ENCODE measurements at regions not wholly inside any gene's neighbourhood (a gene's known extent, or its start where the extent isn't known, plus 50 kb on each side); places are given as distances from the start of the nearest gene placed in this dataset.

GRCh38 chr4:62133101-62133897, 933.2 kb downstream of the ADGRL3 start:
- ChIA-PET POLR2A (ENCODE audit: unreplicated experiment) (no interaction called here), CTCF (no interaction called here)
- no peak overlapping the region for H3K9ac ChIP-seq (ENCODE audit: low read depth, low read length)
- no peaks in the 10 kb centered on the region for H3K9me1 ChIP-seq (ENCODE audit: insufficient read depth, low read length)
- no peak overlapping the region for H2BK5ac ChIP-seq (ENCODE audit: low read depth, low read length, poor library complexity, severe bottlenecking)
- no peak overlapping the region for H4K5ac ChIP-seq (ENCODE audit: low read depth, low read length)
- no peak overlapping the region for H2AFZ ChIP-seq (replicated peaks; ENCODE audit: low read length, poor library complexity)
- H3K23ac ChIP-seq (ENCODE audit: low read depth, low read length): no peak overlapping the region
- DNase-seq (no peak), ATAC-seq (ENCODE audit: low read depth) (no peak)
- no peak overlapping the region for H3K18ac ChIP-seq (ENCODE audit: low read depth, low read length)
- dilution Hi-C loops (cut with HindIII; ENCODE audit: low sequenced_read_pairs, unreplicated experiment): no loop called here
- no peak overlapping the region for H2AK5ac ChIP-seq (ENCODE audit: low read depth, low read length)
- H3K4me3 ChIP-seq (ENCODE audit: insufficient read depth, low read depth, low read length): no peak overlapping the region
- H3K4me2 ChIP-seq (ENCODE audit: low read depth, low read length): no peak overlapping the region
- WGBS, 2 experiments (ENCODE audit: extremely low coverage in 2 of 2, insufficient read length in 1 of 2): no CpG with 5 or more reads among the region's 1 CpG
- peaks cover 4% of the 10 kb centered on the region; the same call in 1 of the 2 replicates for H3K9me3 ChIP-seq (ENCODE audit: control insufficient read depth, insufficient read depth, low read length)
- no peaks in the 10 kb centered on the region for H3K36me3 ChIP-seq (ENCODE audit: control insufficient read depth, insufficient read depth, low read length)
- no peak overlapping the region for H4K91ac ChIP-seq (ENCODE audit: insufficient read depth, low read depth, low read length)
- H3K79me1 ChIP-seq (ENCODE audit: low read depth in 1 of 2, low read length in 2 of 2): no peaks in the 10 kb centered on the region
- TF ChIP-seq CHD1 (IDR thresholded peaks at IDR 0.05; ENCODE audit: low read depth, low read length): no peak
- TF ChIP-seq ELK1 (IDR thresholded peaks at IDR 0.05; ENCODE audit: borderline replicate concordance, low read depth, low read length): no peak
- no peak for TF ChIP-seq USF2 (IDR thresholded peaks at IDR 0.05; ENCODE audit: low read depth, low read length)
- TF ChIP-seq POLR2A (IDR thresholded peaks at IDR 0.05; ENCODE audit: low read depth, low read length): no peak
- TF ChIP-seq MXI1 (IDR thresholded peaks at IDR 0.05; ENCODE audit: borderline replicate concordance, low read depth, low read length): no peak
- TF ChIP-seq RCOR1 (IDR thresholded peaks at IDR 0.05; ENCODE audit: insufficient replicate concordance, low read length): no peak
- no peak for TF ChIP-seq MAFK (IDR thresholded peaks at IDR 0.05; ENCODE audit: low read depth, low read length)
- no peak for TF ChIP-seq CTCF (conservative IDR thresholded peaks at IDR 0.05; ENCODE audit: low read depth, low read length)
- no peak for TF ChIP-seq FOS (IDR thresholded peaks at IDR 0.05; ENCODE audit: low read depth, low read length)
- TF ChIP-seq SMC3 (IDR thresholded peaks at IDR 0.05; ENCODE audit: low read depth, low read length): no peak
- no peak for TF ChIP-seq RAD21 (IDR thresholded peaks at IDR 0.05; ENCODE audit: low read length)
- TF ChIP-seq MAZ (IDR thresholded peaks at IDR 0.05; ENCODE audit: borderline replicate concordance, low read depth, low read length): no peak
- no peak for TF ChIP-seq NFE2L2 (IDR thresholded peaks at IDR 0.05; ENCODE audit: low read depth, low read length)
- no peak for TF ChIP-seq RFX5 (IDR thresholded peaks at IDR 0.05; ENCODE audit: low read depth, low read length)
- no peak overlapping the region for H2BK120ac ChIP-seq (ENCODE audit: low read depth, low read length)
- no peaks in the 10 kb centered on the region for H3K27me3 ChIP-seq (ENCODE audit: control insufficient read depth, insufficient read depth, low read length)
- in situ Hi-C loops (cut with MboI; ENCODE audit: low sequenced_read_pairs): no loop called here
- no peak overlapping the region for H4K8ac ChIP-seq (ENCODE audit: low read depth in 2 of 2, low read length in 2 of 2)
- no peak overlapping the region for H3K14ac ChIP-seq (replicated peaks; ENCODE audit: low read depth, low read length)
- BruUV-seq (replicated peaks): no TSS peak
- no peak overlapping the region for H3K56ac ChIP-seq (ENCODE audit: extremely low read depth, insufficient read depth, low read length)
- H3K4me1 ChIP-seq (ENCODE audit: control insufficient read depth, insufficient read depth, low read length): no peaks in the 10 kb centered on the region
- intact Hi-C loops (cut with micrococcal nuclease): no loop called here
- H3K27ac ChIP-seq (ENCODE audit: insufficient read depth, low read length): no peak overlapping the region
- H3K4ac ChIP-seq (ENCODE audit: low read depth, low read length): no peak overlapping the region
- no peak overlapping the region for H2AK9ac ChIP-seq (replicated peaks; ENCODE audit: low read depth, low read length, poor library complexity)
- H4K20me1 ChIP-seq (ENCODE audit: insufficient read depth, low read length): no peaks in the 10 kb centered on the region
- no peak overlapping the region for H2BK15ac ChIP-seq (ENCODE audit: low read depth, low read length)
- no peak overlapping the region for H2BK20ac ChIP-seq (ENCODE audit: low read depth, low read length)

All from IMR-90 (cell line).